GM12878 (cell line): ENCODE measurements at regions not wholly inside any gene's neighbourhood (a gene's known extent, or its start where the extent isn't known, plus 50 kb on each side); places are given as distances from the start of the nearest gene placed in this dataset.

ENCODE experiments used
- ATAC-seq: fragments of 200-7000 bp; cut with Tn5 transposase; 3 replicates; pipeline ENCODE4 v1.9.1; 2020; ENCODE audit warnings: mild to moderate bottlenecking, moderate library complexity
- BruUV-seq: library from RNA; stranded (reverse); fragments of 400-500 nt; replicated peaks from 2 replicates; lab custom pipeline; 2021; lab: Mats Ljungman, UMichigan
- CTCF ChIA-PET: fragments of 300-600 bp; sonication (Branson Sonifier 250); formaldehyde crosslinking; extraction: SDS; loops from one replicate; lab custom pipeline; 2021; ENCODE audit warnings: inconsistent platforms; lab: Yijun Ruan, JAX
- POLR2A ChIA-PET: fragments of 350-600 bp; formaldehyde crosslinking; extraction: SDS; loops from one replicate; lab custom pipeline; 2021; ENCODE audit warnings: inconsistent platforms; lab: Charles Lee
- RAD21 ChIA-PET: fragments of 300-600 bp; sonication (Branson Sonifier 250); formaldehyde crosslinking; loops from one replicate; lab custom pipeline; 2023; ENCODE audit warnings: antibody characterized with exemption; ENCODE audit not compliant: unreplicated experiment; lab: Charles Lee
- SMC1A ChIA-PET: fragments of 300-600 bp; sonication (Branson Sonifier 250); formaldehyde crosslinking; loops from one replicate; lab custom pipeline; 2023; ENCODE audit not compliant: unreplicated experiment, uncharacterized antibody; lab: Charles Lee
- DNase-seq: peaks from one replicate; pipeline ENCODE4 v3.0.0-alpha.2; 2011; ENCODE audit warnings: low read depth, low spot score
- FAIRE-seq: peaks from 3 replicates; lab custom pipeline; 2011; peaks lifted over from hg19 to GRCh38; lab: Jason Lieb, UNC
- H2AFZ ChIP-seq: 2 replicates; pipeline ENCODE4 v1.6.0; 2011; ENCODE audit warnings: low read depth, low read length, control low read depth; ENCODE audit not compliant: control insufficient read depth
- H3K27ac ChIP-seq: 2 replicates; pipeline ENCODE4 v1.5.1; 2011; ENCODE audit warnings: control low read depth; ENCODE audit not compliant: control insufficient read depth, insufficient read depth
- H3K27me3 ChIP-seq, 2 experiments: replicated peaks in 1 of 2; 2 replicates each; pipeline versions ENCODE4 v1.6.0 to v1.6.1; 2011; ENCODE audit warnings: low read length in 1 of 2; ENCODE audit not compliant: control insufficient read depth in 2 of 2, insufficient read depth in 2 of 2
- H3K36me3 ChIP-seq, 2 experiments: 2 replicates each; pipeline ENCODE4 v1.5.1; 2011; ENCODE audit warnings: low read length in 1 of 2; ENCODE audit not compliant: control insufficient read depth in 2 of 2, insufficient read depth in 2 of 2
- H3K4me1 ChIP-seq: 2 replicates; pipeline ENCODE4 v1.6.1; 2011; ENCODE audit warnings: mild to moderate bottlenecking, low read length, moderate library complexity, mixed read lengths; ENCODE audit not compliant: control insufficient read depth, insufficient read depth
- H3K4me2 ChIP-seq: 2 replicates; pipeline ENCODE4 v1.6.0; 2011; ENCODE audit warnings: control low read depth; ENCODE audit not compliant: control insufficient read depth, insufficient read depth
- H3K4me3 ChIP-seq: fragments of 200-600 bp; sonication (generic); 2 replicates; pipeline ENCODE4 v1.5.1; 2016
- H3K79me2 ChIP-seq: 2 replicates; pipeline ENCODE4 v1.6.0; 2011; ENCODE audit warnings: low read length; ENCODE audit not compliant: control insufficient read depth, insufficient read depth
- H3K9ac ChIP-seq: 2 replicates; pipeline ENCODE4 v1.8.0; 2011; ENCODE audit warnings: low read length, control low read depth, mixed read lengths; ENCODE audit not compliant: control insufficient read depth, insufficient read depth
- H3K9me3 ChIP-seq: replicated peaks from 3 replicates; pipeline ENCODE4 v1.5.1; 2011; ENCODE audit warnings: mild to moderate bottlenecking, low read length; ENCODE audit not compliant: control insufficient read depth, insufficient read depth
- H4K20me1 ChIP-seq: 2 replicates; pipeline ENCODE4 v1.6.0; 2011; ENCODE audit not compliant: control insufficient read depth, insufficient read depth
- BACH1 ChIP-seq: fragments of 450-650 bp; IDR thresholded peaks from 2 replicates; pipeline ENCODE4 v1.6.1; 2017; ENCODE audit warnings: mild to moderate bottlenecking, borderline replicate concordance
- CEBPZ ChIP-seq: fragments of 150-350 bp; IDR thresholded peaks from 2 replicates; pipeline ENCODE4 v1.6.1; 2016; ENCODE audit warnings: low read depth, low read length
- CHD4 ChIP-seq: fragments of 200-600 bp; sonication (generic); IDR thresholded peaks from 2 replicates; pipeline ENCODE4 v1.6.1; 2016; ENCODE audit warnings: mild to moderate bottlenecking
- CREB1 ChIP-seq: IDR thresholded peaks from 2 replicates; pipeline ENCODE4 v1.6.1; 2012; ENCODE audit warnings: low read depth, mild to moderate bottlenecking, inconsistent platforms
- EED ChIP-seq: sonication (generic); IDR thresholded peaks from 2 replicates; pipeline ENCODE4 v1.6.1; 2016; ENCODE audit warnings: antibody characterized with exemption, low read depth
- FOXK2 ChIP-seq: fragments of 450-650 bp; IDR thresholded peaks from 2 replicates; pipeline ENCODE4 v1.6.1; 2017; ENCODE audit warnings: mild to moderate bottlenecking, moderate library complexity
- IKZF1 ChIP-seq: fragments of 450-650 bp; conservative IDR thresholded peaks from 2 replicates; pipeline ENCODE4 v1.6.1; 2017; ENCODE audit warnings: antibody characterized with exemption, mild to moderate bottlenecking
- NBN ChIP-seq: fragments of 450-650 bp; IDR thresholded peaks from 2 replicates; pipeline ENCODE4 v1.6.1; 2016
- NFIC ChIP-seq: IDR thresholded peaks from 2 replicates; pipeline ENCODE4 v1.6.1; 2012; ENCODE audit warnings: low read depth, mild to moderate bottlenecking, inconsistent platforms, low read length, moderate library complexity
- SKIL ChIP-seq: fragments of 450-650 bp; IDR thresholded peaks from 2 replicates; pipeline ENCODE4 v1.6.1; 2017; ENCODE audit warnings: mild to moderate bottlenecking, low read depth, inconsistent platforms; ENCODE audit not compliant: poor library complexity, severe bottlenecking
- SMARCA5 ChIP-seq: fragments of 450-650 bp; IDR thresholded peaks from 2 replicates; pipeline ENCODE4 v1.6.1; 2017; ENCODE audit warnings: mild to moderate bottlenecking
- SRF ChIP-seq, 2 experiments: IDR thresholded peaks; 2 replicates each; pipeline ENCODE4 v1.6.1; 2011; ENCODE audit warnings: low read depth in 2 of 2, low read length in 2 of 2, mild to moderate bottlenecking in 1 of 2, moderate library complexity in 1 of 2
- SUPT20H ChIP-seq: IDR thresholded peaks from 2 replicates; pipeline ENCODE4 v1.6.1; 2011; ENCODE audit warnings: low read depth, mild to moderate bottlenecking, low read length, moderate library complexity, borderline replicate concordance; ENCODE audit not compliant: control insufficient read depth
- USF1 ChIP-seq: IDR thresholded peaks from 2 replicates; pipeline ENCODE4 v1.6.1; 2011; ENCODE audit warnings: borderline replicate concordance, low read depth, mild to moderate bottlenecking, moderate library complexity, mixed read lengths, low read length; ENCODE audit not compliant: insufficient read depth; ENCODE audit errors: extremely low read length
- WRNIP1 ChIP-seq: IDR thresholded peaks from 2 replicates; pipeline ENCODE4 v1.6.1; 2011; ENCODE audit warnings: low read depth, low read length, improper control_type of control experiment, borderline replicate concordance
- in situ Hi-C: fragments of 300-500 bp; cut with MboI; formaldehyde crosslinking; loops from 9 replicates; pipeline ENCODE4 v1.14.3; 2018; ENCODE audit warnings: mixed read lengths
- intact Hi-C: fragments of 100-400 bp; cut with micrococcal nuclease; formaldehyde crosslinking; loops from one replicate; pipeline ENCODE4 v1.14.2; 2022; ENCODE audit not compliant: unreplicated experiment
- TF ChIP-seq, protein P1 (sequence below): fragments of 450-650 bp; IDR thresholded peaks from 2 replicates; pipeline ENCODE4 v1.6.1; 2018; ENCODE audit warnings: borderline replicate concordance, mild to moderate bottlenecking; ENCODE audit not compliant: partially characterized antibody

DNA sequence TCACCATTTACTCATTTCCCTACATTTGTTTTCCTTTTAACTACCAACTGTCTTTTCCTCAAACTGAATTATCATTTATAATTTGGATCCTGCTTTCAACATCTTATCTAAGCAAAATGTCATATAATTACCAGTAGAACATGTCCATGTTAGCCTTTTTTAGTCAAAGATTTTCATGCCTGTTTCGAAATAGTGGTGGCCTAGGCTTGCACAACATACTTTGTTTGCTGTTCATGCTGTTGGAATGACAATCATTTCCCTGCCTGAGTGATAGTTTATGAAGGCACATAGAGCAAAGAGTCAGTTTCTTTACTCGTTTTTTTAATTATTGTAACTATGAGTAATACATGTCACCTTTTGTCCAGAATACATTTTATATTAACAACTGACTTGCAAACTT lies 144.3 kb upstream of the ANO3 start (continued):
- TF ChIP-seq CEBPZ (no peak), SRF (IDR thresholded peaks at IDR 0.05; ENCODE audit: low read depth in 2 of 2, low read length in 2 of 2) (no peak), IKZF1 (no peak), SKIL (no peak), EED (no peak)

- Histone ChIP-seq H3K4me1 (no peaks in the 10 kb centered on the region), H3K9ac (no peak overlapping the region), H3K4me3 (no peak overlapping the region), H3K9me3 (no peaks in the 10 kb centered on the region), H4K20me1 (no peaks in the 10 kb centered on the region), H3K4me2 (no peak overlapping the region), H3K27me3 (no peaks in the 10 kb centered on the region), H3K79me2 (no peaks in the 10 kb centered on the region), H2AFZ (no peak overlapping the region), H3K27ac (no peak overlapping the region), H3K36me3 (no peaks in the 10 kb centered on the region)
- no TSS peak for BruUV-seq
- DNase-seq (no peak), FAIRE-seq (no peak), ATAC-seq (no peak)
- ChIA-PET CTCF (no interaction called here), RAD21 (no interaction called here), POLR2A (no interaction called here), SMC1A (no interaction called here)
- in situ Hi-C loops = no loop called here
- intact Hi-C loops = no loop called here
- no peak for TF ChIP-seq CHD4
- no peak for TF ChIP-seq NBN
- no peak for TF ChIP-seq BACH1
- TF ChIP-seq NFIC = no peak
- TF ChIP-seq, protein P1, sequence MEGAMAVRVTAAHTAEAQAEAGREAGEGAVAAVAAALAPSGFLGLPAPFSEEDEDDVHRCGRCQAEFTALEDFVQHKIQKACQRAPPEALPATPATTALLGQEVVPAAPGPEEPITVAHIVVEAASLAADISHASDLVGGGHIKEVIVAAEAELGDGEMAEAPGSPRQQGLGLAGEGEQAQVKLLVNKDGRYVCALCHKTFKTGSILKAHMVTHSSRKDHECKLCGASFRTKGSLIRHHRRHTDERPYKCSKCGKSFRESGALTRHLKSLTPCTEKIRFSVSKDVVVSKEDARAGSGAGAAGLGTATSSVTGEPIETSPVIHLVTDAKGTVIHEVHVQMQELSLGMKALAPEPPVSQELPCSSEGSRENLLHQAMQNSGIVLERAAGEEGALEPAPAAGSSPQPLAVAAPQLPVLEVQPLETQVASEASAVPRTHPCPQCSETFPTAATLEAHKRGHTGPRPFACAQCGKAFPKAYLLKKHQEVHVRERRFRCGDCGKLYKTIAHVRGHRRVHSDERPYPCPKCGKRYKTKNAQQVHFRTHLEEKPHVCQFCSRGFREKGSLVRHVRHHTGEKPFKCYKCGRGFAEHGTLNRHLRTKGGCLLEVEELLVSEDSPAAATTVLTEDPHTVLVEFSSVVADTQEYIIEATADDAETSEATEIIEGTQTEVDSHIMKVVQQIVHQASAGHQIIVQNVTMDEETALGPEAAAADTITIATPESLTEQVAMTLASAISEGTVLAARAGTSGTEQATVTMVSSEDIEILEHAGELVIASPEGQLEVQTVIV = no peak
- no peak for TF ChIP-seq CREB1
- no peak for TF ChIP-seq SUPT20H
- TF ChIP-seq FOXK2 = no peak
- no peak for TF ChIP-seq SMARCA5
- TF ChIP-seq WRNIP1 = no peak
- TF ChIP-seq USF1 = no peak
Observed at GRCh38 chr11:26188554-26188953, 143.4 kb upstream of the ANO3 start.
